MM.1S (cell line): ENCODE measurements at regions not wholly inside any gene's neighbourhood (a gene's known extent, or its start where the extent isn't known, plus 50 kb on each side); places are given as distances from the start of the nearest gene placed in this dataset.

ENCODE experiments used
- EZH2 ChIP-seq: fragments of 300-600 bp; sonication (generic); optimal IDR thresholded peaks from 2 replicates; pipeline ENCODE3; 2017; ENCODE audit warnings: low read depth, mild to moderate bottlenecking, antibody characterized with exemption, low read length, mixed read lengths
- EZH2phosphoT487 ChIP-seq: fragments of 300-600 bp; sonication (generic); IDR thresholded peaks from 2 replicates; pipeline ENCODE4 v1.6.1; 2018; ENCODE audit warnings: antibody characterized with exemption, low read length
- TF ChIP-seq, protein P1 (sequence below): fragments of 300-600 bp; sonication (generic); IDR thresholded peaks from 2 replicates; pipeline ENCODE4 v1.5.1; 2016; ENCODE audit warnings: antibody characterized with exemption, low read length, mixed read lengths

DNA sequence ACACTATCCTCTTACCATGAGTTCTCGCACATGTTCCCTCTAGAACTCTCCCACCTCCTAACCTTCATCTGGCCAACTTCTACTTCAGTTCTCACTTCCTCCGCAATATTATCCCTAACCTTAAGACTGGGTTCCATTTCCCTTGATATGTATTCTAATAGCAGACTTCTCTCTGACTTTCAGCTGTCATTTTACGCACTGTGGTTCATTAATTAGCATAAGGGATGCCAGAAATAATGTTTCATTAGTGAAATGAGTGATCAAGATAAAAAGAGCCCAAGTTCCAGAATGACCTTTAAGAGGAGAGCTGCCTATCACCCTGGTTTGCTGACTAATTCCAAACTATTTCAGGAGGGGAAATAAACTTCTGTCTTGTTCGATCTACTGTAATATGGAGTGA is 108.6 kb upstream of the CCDC150 start:
- TF ChIP-seq, protein P1, sequence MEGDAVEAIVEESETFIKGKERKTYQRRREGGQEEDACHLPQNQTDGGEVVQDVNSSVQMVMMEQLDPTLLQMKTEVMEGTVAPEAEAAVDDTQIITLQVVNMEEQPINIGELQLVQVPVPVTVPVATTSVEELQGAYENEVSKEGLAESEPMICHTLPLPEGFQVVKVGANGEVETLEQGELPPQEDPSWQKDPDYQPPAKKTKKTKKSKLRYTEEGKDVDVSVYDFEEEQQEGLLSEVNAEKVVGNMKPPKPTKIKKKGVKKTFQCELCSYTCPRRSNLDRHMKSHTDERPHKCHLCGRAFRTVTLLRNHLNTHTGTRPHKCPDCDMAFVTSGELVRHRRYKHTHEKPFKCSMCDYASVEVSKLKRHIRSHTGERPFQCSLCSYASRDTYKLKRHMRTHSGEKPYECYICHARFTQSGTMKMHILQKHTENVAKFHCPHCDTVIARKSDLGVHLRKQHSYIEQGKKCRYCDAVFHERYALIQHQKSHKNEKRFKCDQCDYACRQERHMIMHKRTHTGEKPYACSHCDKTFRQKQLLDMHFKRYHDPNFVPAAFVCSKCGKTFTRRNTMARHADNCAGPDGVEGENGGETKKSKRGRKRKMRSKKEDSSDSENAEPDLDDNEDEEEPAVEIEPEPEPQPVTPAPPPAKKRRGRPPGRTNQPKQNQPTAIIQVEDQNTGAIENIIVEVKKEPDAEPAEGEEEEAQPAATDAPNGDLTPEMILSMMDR = no peak
- TF ChIP-seq EZH2phosphoT487 (no peak), EZH2 (no peak)
